A549 (cell line): ENCODE measurements at regions not wholly inside any gene's neighbourhood (a gene's known extent, or its start where the extent isn't known, plus 50 kb on each side); places are given as distances from the start of the nearest gene placed in this dataset.

ENCODE experiments used
- ATAC-seq, 2 experiments: fragments of 200-7000 bp in 1 of 2; fragments of >200 bp in 1 of 2; cut with Nextera tagmentation in 1 of 2; cut with Tn5 transposase in 1 of 2; 3 replicates each; pipeline versions ENCODE4 v1.8.0 to v1.9.1; 2018 to 2020; ENCODE audit warnings: mild to moderate bottlenecking in 1 of 2, moderate library complexity in 1 of 2
- CTCF ChIA-PET: fragments of 300-600 bp; sonication (Branson Sonifier 250); formaldehyde crosslinking; extraction: SDS; loops from one replicate; lab custom pipeline; 2021; ENCODE audit warnings: antibody characterized with exemption, inconsistent platforms; lab: Yijun Ruan, JAX
- POLR2A ChIA-PET: fragments of 350-600 bp; formaldehyde crosslinking; extraction: SDS; loops from one replicate; lab custom pipeline; 2021; ENCODE audit warnings: antibody characterized with exemption, inconsistent platforms; lab: Yijun Ruan, JAX
- DNase-seq, 2 experiments: peaks; one replicate each; pipeline versions ENCODE4 v3.0.0 to v3.0.0-alpha.2; 2011 to 2016; ENCODE audit warnings: low read depth in 1 of 2, low spot score in 1 of 2
- FAIRE-seq: peaks from 2 replicates; lab custom pipeline; 2011; peaks lifted over from hg19 to GRCh38; lab: Jason Lieb, UNC
- H3K27ac ChIP-seq, 2 experiments: fragments of >200 bp; sonication (Bioruptor Twin); formaldehyde crosslinking; 3 replicates each; pipeline ENCODE4 v1.5.1; 2016 to 2017
- H3K4me1 ChIP-seq: fragments of >200 bp; sonication (Bioruptor Twin); formaldehyde crosslinking; 3 replicates; pipeline ENCODE4 v1.6.1; 2016
- H3K4me2 ChIP-seq: fragments of >200 bp; sonication (Bioruptor Twin); formaldehyde crosslinking; 3 replicates; pipeline ENCODE4 v1.6.1; 2016
- H3K4me3 ChIP-seq: fragments of >200 bp; sonication (Bioruptor Twin); formaldehyde crosslinking; 3 replicates; pipeline ENCODE4 v1.5.1; 2016
- H3K9me3 ChIP-seq: fragments of >200 bp; sonication (Bioruptor Twin); formaldehyde crosslinking; 3 replicates; pipeline ENCODE4 v1.6.1; 2016
- CHD2 ChIP-seq: fragments of 150-350 bp; IDR thresholded peaks from 2 replicates; pipeline ENCODE4 v1.6.1; 2014; ENCODE audit warnings: low read length; ENCODE audit not compliant: partially characterized antibody
- FOSL2 ChIP-seq, 2 experiments: fragments of 450-650 bp in 1 of 2; fragments of >200 bp in 1 of 2; sonication (Bioruptor Twin) in 1 of 2; formaldehyde crosslinking; IDR thresholded peaks; 2 replicates each; pipeline versions ENCODE4 v1.5.0 to v1.6.1; 2016 to 2020; ENCODE audit warnings: mild to moderate bottlenecking in 1 of 2, moderate library complexity in 1 of 2
- FOXS1 ChIP-seq: fragments of 250-450 bp; sonication (Bioruptor Pico); IDR thresholded peaks from 2 replicates; pipeline ENCODE4 v1.5.0; 2020; ENCODE audit warnings: mild to moderate bottlenecking, moderate library complexity
- GATA3 ChIP-seq: IDR thresholded peaks from 2 replicates; pipeline ENCODE4 v1.6.1; 2012; ENCODE audit warnings: borderline replicate concordance
- HDAC2 ChIP-seq: fragments of 200-600 bp; sonication (generic); IDR thresholded peaks from 2 replicates; pipeline ENCODE4 v1.6.1; 2016
- HEYL ChIP-seq: fragments of 250-450 bp; sonication (Bioruptor Pico); IDR thresholded peaks from 2 replicates; pipeline ENCODE4 v1.8.0; 2021; ENCODE audit warnings: mild to moderate bottlenecking, moderate library complexity
- HOXA7 ChIP-seq: fragments of 250-450 bp; sonication (Bioruptor Pico); IDR thresholded peaks from 2 replicates; pipeline ENCODE4 v1.5.0; 2020; ENCODE audit warnings: mild to moderate bottlenecking, moderate library complexity
- JUN ChIP-seq, 2 experiments: fragments of >200 bp; sonication (Bioruptor Twin); formaldehyde crosslinking; IDR thresholded peaks; 2 replicates in 1 of 2; 3 replicates in 1 of 2; pipeline ENCODE4 v1.6.1; 2016 to 2017
- JUNB ChIP-seq: fragments of >200 bp; sonication (Bioruptor Twin); formaldehyde crosslinking; IDR thresholded peaks from 2 replicates; pipeline ENCODE4 v1.6.1; 2016
- MYC ChIP-seq: IDR thresholded peaks from 2 replicates; pipeline ENCODE4 v1.6.1; 2012; ENCODE audit warnings: mild to moderate bottlenecking, inconsistent platforms, low read length, improper control_type of control experiment, borderline replicate concordance
- NFE2L2 ChIP-seq: fragments of 150-350 bp; conservative IDR thresholded peaks from 2 replicates; pipeline ENCODE4 v1.6.1; 2014; ENCODE audit warnings: low read length
- NR3C1 ChIP-seq: fragments of >200 bp; sonication (Bioruptor Twin); formaldehyde crosslinking; IDR thresholded peaks from 3 replicates; pipeline ENCODE4 v1.6.1; 2017
- PHF8 ChIP-seq: fragments of 200-600 bp; sonication (generic); IDR thresholded peaks from 2 replicates; pipeline ENCODE4 v1.6.1; 2016; ENCODE audit warnings: low read depth, mild to moderate bottlenecking, antibody characterized with exemption, moderate library complexity, borderline replicate concordance
- POLR2A ChIP-seq: IDR thresholded peaks from 2 replicates; pipeline ENCODE4 v1.6.1; 2012; ENCODE audit warnings: mild to moderate bottlenecking, low read length
- POLR2AphosphoS2 ChIP-seq: conservative IDR thresholded peaks from 2 replicates; pipeline ENCODE4 v1.6.1; 2012; ENCODE audit warnings: low read length, improper control_type of control experiment, inconsistent platforms
- RAD21 ChIP-seq, 2 experiments: fragments of >200 bp in 1 of 2; sonication (Bioruptor Twin) in 1 of 2; formaldehyde crosslinking in 1 of 2; IDR thresholded peaks in 1 of 2; conservative IDR thresholded peaks in 1 of 2; 2 replicates in 1 of 2; 3 replicates in 1 of 2; pipeline ENCODE4 v1.6.1; 2012 to 2018; ENCODE audit warnings: inconsistent platforms in 1 of 2
- RCOR1 ChIP-seq: fragments of 150-350 bp; IDR thresholded peaks from 2 replicates; pipeline ENCODE4 v1.6.1; 2014; ENCODE audit warnings: antibody characterized with exemption, low read length, low read depth
- RFX5 ChIP-seq: fragments of 450-650 bp; IDR thresholded peaks from 2 replicates; pipeline ENCODE4 v1.7.1; 2014; ENCODE audit warnings: antibody characterized with exemption, mild to moderate bottlenecking, moderate library complexity
- RNF2 ChIP-seq: fragments of 200-600 bp; sonication (generic); IDR thresholded peaks from 2 replicates; pipeline ENCODE4 v1.6.1; 2016; ENCODE audit warnings: low read depth, mild to moderate bottlenecking, antibody characterized with exemption, moderate library complexity, borderline replicate concordance
- SREBF2 ChIP-seq: fragments of 450-650 bp; IDR thresholded peaks from 2 replicates; pipeline ENCODE4 v1.6.1; 2014; ENCODE audit warnings: mild to moderate bottlenecking, moderate library complexity
- TP53 ChIP-seq: fragments of 250-450 bp; sonication (Bioruptor Pico); IDR thresholded peaks from 2 replicates; pipeline ENCODE4 v1.5.0; 2021; ENCODE audit warnings: mild to moderate bottlenecking, moderate library complexity
- ZC3H11A ChIP-seq: fragments of 450-650 bp; IDR thresholded peaks from 2 replicates; pipeline ENCODE4 v1.6.1; 2014; ENCODE audit warnings: antibody characterized with exemption, mild to moderate bottlenecking
- ZSCAN20 ChIP-seq: fragments of 250-450 bp; sonication (Bioruptor Pico); IDR thresholded peaks from 2 replicates; pipeline ENCODE4 v1.8.0; 2022; ENCODE audit warnings: mild to moderate bottlenecking, moderate library complexity
- WGBS: methylation state at CpG from one replicate; pipeline ENCODE4 v1.1.6; 2017; ENCODE audit errors: missing lambda C conversion rate; 5-methylcytosine and 5-hydroxymethylcytosine counted together
- TF ChIP-seq, protein P1 (sequence below): fragments of >200 bp; sonication (Bioruptor Twin); formaldehyde crosslinking; IDR thresholded peaks from 2 replicates; pipeline ENCODE4 v1.6.1; 2016
- TF ChIP-seq, protein P2 (sequence below): fragments of >200 bp; sonication (Bioruptor Twin); formaldehyde crosslinking; IDR thresholded peaks from 3 replicates; pipeline ENCODE4 v1.5.1; 2016
- TF ChIP-seq, protein P3 (sequence below): fragments of 250-450 bp; sonication (Bioruptor Pico); IDR thresholded peaks from 2 replicates; pipeline ENCODE4 v1.5.0; 2020; ENCODE audit warnings: low read depth, mild to moderate bottlenecking, moderate library complexity
- TF ChIP-seq, protein P4 (sequence below): fragments of 450-650 bp; IDR thresholded peaks from 2 replicates; pipeline ENCODE4 v1.6.1; 2014; ENCODE audit warnings: antibody characterized with exemption
- TF ChIP-seq, protein P5 (sequence below): fragments of 250-450 bp; sonication (Bioruptor Pico); IDR thresholded peaks from 2 replicates; pipeline ENCODE4 v1.5.0; 2021; ENCODE audit warnings: mild to moderate bottlenecking, moderate library complexity, borderline replicate concordance
- TF ChIP-seq, protein P6 (sequence below): fragments of >200 bp; sonication (Bioruptor Twin); formaldehyde crosslinking; IDR thresholded peaks from 3 replicates; pipeline ENCODE4 v1.6.1; 2016

DNA sequence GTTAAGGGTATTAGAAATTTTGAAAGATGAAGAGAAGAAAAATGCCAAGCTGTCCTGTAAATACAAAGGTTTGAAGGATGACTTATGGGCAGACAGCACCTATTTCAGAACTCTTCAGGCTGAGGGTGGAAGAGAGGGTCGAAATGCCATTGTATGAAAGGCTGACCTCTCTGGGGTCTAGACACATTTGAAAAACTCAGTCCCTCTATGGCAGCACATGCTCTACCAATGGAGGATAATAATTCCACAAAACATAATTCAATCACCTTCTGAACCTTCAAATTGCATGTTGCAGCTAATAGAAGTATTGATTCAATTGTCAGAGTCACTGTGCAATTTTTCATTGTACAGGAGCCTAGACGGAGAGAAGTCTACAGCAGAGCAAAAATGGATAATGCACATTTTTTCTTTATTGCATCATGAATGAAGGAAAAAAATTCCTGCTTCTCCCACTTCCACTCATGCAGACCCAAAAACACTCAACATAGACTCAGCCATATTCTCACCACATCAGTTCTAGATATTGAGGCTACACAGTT lies 569.1 kb downstream of the TBL1XR1 start:
- DNase-seq, result no peak
- TF ChIP-seq JUN (IDR thresholded peaks at IDR 0.05), result no peak
- no peak for TF ChIP-seq RFX5
- TF ChIP-seq, protein P1, sequence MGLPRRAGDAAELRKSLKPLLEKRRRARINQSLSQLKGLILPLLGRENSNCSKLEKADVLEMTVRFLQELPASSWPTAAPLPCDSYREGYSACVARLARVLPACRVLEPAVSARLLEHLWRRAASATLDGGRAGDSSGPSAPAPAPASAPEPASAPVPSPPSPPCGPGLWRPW, result no peak
- no peak for TF ChIP-seq POLR2A
- TF ChIP-seq NR3C1, result no peak
- TF ChIP-seq, protein P2, sequence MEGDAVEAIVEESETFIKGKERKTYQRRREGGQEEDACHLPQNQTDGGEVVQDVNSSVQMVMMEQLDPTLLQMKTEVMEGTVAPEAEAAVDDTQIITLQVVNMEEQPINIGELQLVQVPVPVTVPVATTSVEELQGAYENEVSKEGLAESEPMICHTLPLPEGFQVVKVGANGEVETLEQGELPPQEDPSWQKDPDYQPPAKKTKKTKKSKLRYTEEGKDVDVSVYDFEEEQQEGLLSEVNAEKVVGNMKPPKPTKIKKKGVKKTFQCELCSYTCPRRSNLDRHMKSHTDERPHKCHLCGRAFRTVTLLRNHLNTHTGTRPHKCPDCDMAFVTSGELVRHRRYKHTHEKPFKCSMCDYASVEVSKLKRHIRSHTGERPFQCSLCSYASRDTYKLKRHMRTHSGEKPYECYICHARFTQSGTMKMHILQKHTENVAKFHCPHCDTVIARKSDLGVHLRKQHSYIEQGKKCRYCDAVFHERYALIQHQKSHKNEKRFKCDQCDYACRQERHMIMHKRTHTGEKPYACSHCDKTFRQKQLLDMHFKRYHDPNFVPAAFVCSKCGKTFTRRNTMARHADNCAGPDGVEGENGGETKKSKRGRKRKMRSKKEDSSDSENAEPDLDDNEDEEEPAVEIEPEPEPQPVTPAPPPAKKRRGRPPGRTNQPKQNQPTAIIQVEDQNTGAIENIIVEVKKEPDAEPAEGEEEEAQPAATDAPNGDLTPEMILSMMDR, result no peak
- no peak for TF ChIP-seq ZC3H11A
- TF ChIP-seq HEYL (CRISPR knock-in tag), result no peak
- TF ChIP-seq JUNB, result no peak
- no peak for TF ChIP-seq TP53 (CRISPR knock-in tag)
- TF ChIP-seq RNF2, result no peak
- no peak for TF ChIP-seq RAD21 (conservative IDR thresholded peaks at IDR 0.05 in 1 of 2, IDR thresholded peaks at IDR 0.05 in 1 of 2)
- TF ChIP-seq, protein P3, sequence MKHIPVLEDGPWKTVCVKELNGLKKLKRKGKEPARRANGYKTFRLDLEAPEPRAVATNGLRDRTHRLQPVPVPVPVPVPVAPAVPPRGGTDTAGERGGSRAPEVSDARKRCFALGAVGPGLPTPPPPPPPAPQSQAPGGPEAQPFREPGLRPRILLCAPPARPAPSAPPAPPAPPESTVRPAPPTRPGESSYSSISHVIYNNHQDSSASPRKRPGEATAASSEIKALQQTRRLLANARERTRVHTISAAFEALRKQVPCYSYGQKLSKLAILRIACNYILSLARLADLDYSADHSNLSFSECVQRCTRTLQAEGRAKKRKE, result no peak
- TF ChIP-seq RCOR1, result no peak
- TF ChIP-seq PHF8, result no peak
- no peak for TF ChIP-seq SREBF2
- no peak for TF ChIP-seq HDAC2
- TF ChIP-seq ZSCAN20 (CRISPR knock-in tag), result no peak
- no peak for TF ChIP-seq GATA3
- Histone ChIP-seq H3K27ac (no peak overlapping the region), H3K9me3 (no peaks in the 10 kb centered on the region), H3K4me1 (no peaks in the 10 kb centered on the region), H3K4me3 (no peak overlapping the region), H3K4me2 (no peak overlapping the region)
- WGBS, result 27% methylated on average over 2 of the region's 2 CpGs
- no peak for ATAC-seq
- POLR2A ChIA-PET, result interaction anchor here (0.7 kb wide), 1 partner anchor 301 kb away, joined by 3 read pairs; no protein-coding TSS in a partner anchor
- CTCF ChIA-PET, result no interaction called here
- no peak for FAIRE-seq

DNA sequence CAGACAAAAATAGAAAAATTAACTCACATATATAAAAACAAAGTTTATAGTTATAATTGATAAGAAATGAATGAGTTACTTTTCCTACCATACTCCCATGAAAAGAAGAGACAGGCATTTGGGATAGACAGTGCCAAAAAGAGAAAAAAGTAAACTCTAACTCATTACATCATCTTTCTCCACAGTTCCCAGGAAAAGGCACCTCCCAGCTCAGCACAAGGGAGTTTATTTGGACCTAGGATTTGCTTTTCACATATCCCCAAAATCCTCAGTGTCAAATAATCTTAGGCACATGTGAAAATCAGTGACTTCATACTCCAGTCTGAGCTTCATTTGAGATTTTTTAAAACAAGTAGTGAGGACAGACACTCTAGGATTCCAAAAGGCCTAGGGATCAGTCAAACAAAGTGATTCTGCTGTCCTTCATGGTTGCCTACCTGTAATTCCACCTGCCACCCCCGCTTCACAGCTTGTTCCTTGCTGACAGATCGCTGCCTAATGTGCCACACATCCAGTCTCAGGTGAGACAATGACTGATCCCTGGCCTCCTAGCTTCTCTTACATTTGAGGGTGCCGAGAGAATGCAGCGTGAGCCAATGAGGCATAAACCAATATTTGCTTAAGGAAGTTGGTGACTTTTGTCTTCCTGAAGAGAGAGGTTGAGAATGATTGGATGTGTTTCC lies 573.7 kb downstream of the TBL1XR1 start:
- Histone ChIP-seq H3K4me1 (no peaks in the 10 kb centered on the region), H3K27ac (no peak overlapping the region), H3K9me3 (no peaks in the 10 kb centered on the region), H3K4me2 (no peak overlapping the region), H3K4me3 (no peak overlapping the region)
- TF ChIP-seq HOXA7 (CRISPR knock-in tag) (no peak), CHD2 (no peak), POLR2AphosphoS2 (no peak), NFE2L2 (no peak), JUNB (no peak), FOXS1 (CRISPR knock-in tag) (no peak), MYC (no peak), RFX5 (no peak), TP53 (CRISPR knock-in tag) (no peak), FOSL2 (IDR thresholded peaks at IDR 0.05) (no peak), FOSL2 (CRISPR knock-in tag; IDR thresholded peaks at IDR 0.05) (no peak)
- TF ChIP-seq, protein P4, sequence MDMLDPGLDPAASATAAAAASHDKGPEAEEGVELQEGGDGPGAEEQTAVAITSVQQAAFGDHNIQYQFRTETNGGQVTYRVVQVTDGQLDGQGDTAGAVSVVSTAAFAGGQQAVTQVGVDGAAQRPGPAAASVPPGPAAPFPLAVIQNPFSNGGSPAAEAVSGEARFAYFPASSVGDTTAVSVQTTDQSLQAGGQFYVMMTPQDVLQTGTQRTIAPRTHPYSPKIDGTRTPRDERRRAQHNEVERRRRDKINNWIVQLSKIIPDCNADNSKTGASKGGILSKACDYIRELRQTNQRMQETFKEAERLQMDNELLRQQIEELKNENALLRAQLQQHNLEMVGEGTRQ, result no peak
- TF ChIP-seq, protein P5, sequence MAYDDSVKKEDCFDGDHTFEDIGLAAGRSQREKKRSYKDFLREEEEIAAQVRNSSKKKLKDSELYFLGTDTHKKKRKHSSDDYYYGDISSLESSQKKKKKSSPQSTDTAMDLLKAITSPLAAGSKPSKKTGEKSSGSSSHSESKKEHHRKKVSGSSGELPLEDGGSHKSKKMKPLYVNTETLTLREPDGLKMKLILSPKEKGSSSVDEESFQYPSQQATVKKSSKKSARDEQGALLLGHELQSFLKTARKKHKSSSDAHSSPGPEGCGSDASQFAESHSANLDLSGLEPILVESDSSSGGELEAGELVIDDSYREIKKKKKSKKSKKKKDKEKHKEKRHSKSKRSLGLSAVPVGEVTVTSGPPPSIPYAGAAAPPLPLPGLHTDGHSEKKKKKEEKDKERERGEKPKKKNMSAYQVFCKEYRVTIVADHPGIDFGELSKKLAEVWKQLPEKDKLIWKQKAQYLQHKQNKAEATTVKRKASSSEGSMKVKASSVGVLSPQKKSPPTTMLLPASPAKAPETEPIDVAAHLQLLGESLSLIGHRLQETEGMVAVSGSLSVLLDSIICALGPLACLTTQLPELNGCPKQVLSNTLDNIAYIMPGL (CRISPR knock-in tag), result no peak
- TF ChIP-seq, protein P6, sequence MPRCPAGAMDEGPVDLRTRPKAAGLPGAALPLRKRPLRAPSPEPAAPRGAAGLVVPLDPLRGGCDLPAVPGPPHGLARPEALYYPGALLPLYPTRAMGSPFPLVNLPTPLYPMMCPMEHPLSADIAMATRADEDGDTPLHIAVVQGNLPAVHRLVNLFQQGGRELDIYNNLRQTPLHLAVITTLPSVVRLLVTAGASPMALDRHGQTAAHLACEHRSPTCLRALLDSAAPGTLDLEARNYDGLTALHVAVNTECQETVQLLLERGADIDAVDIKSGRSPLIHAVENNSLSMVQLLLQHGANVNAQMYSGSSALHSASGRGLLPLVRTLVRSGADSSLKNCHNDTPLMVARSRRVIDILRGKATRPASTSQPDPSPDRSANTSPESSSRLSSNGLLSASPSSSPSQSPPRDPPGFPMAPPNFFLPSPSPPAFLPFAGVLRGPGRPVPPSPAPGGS, result no peak
- DNase-seq (no peak), ATAC-seq (no peak), FAIRE-seq (no peak)
- ChIA-PET POLR2A (no interaction called here), CTCF (no interaction called here)
- 37% methylated on average over 4 of the region's 4 CpGs for WGBS
